ENCODE measurements at regions not wholly inside any gene's neighbourhood (a gene's known extent, or its start where the extent isn't known, plus 50 kb on each side); places are given as distances from the start of the nearest gene placed in this dataset.

DNA sequence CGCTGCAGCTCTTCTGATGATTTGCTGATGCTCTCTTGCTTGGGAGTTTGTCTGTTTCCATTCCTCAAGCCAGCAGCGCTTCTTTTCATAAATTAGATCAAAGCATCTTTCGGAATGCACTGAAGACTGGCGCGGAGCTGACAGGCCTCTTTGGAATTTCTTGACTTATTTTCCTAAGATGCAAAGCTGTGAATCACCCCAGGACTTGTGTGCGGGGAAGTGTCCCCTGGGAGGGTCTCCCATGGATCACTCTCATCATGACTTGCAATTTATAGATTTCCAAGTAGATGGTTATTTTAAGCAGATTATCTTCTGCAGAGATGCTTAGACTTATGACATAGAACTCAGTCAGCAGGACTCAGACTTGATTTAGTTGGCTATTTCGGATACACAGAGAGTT lies 467.2 kb downstream of the TCERG1L start:
- Histone ChIP-seq H3K9me3 (peaks cover 0 to 3% (median 0%) of the 10 kb centered on the region in 12 donors), H3K36me3 (no peaks in the 10 kb centered on the region), H3K4me3 (no peak overlapping the region), H3K27me3 (peaks cover 0 to 3% (median 0%) of the 10 kb centered on the region in 9 donors), H3K27ac (no peak overlapping the region), H3K4me1 (no peaks in the 10 kb centered on the region)
- DNase-seq (no peak), ATAC-seq (no peak)
- WGBS, 4 donors: 64 to 77% (median 74%) methylated on average over 7 of the region's 7 CpGs
- intact Hi-C loops (cut with DNase I): no loop called here
- no peak for TF ChIP-seq POLR2A (IDR thresholded peaks at IDR 0.05)
- TF ChIP-seq, protein P1, sequence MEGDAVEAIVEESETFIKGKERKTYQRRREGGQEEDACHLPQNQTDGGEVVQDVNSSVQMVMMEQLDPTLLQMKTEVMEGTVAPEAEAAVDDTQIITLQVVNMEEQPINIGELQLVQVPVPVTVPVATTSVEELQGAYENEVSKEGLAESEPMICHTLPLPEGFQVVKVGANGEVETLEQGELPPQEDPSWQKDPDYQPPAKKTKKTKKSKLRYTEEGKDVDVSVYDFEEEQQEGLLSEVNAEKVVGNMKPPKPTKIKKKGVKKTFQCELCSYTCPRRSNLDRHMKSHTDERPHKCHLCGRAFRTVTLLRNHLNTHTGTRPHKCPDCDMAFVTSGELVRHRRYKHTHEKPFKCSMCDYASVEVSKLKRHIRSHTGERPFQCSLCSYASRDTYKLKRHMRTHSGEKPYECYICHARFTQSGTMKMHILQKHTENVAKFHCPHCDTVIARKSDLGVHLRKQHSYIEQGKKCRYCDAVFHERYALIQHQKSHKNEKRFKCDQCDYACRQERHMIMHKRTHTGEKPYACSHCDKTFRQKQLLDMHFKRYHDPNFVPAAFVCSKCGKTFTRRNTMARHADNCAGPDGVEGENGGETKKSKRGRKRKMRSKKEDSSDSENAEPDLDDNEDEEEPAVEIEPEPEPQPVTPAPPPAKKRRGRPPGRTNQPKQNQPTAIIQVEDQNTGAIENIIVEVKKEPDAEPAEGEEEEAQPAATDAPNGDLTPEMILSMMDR (IDR thresholded peaks at IDR 0.05): no peak

- ATAC-seq (no peak), DNase-seq (no peak)
- no peak overlapping the region for H3K27ac ChIP-seq
- no peak for TF ChIP-seq POLR2A (IDR thresholded peaks at IDR 0.05)
- TF ChIP-seq, protein P1 (IDR thresholded peaks at IDR 0.05): no peak
- H3K27me3 ChIP-seq: peaks cover 0 to 3% (median 0%) of the 10 kb centered on the region in 9 donors
- H3K9me3 ChIP-seq: peaks cover 0 to 5% (median 0%) of the 10 kb centered on the region in 12 donors
- no peaks in the 10 kb centered on the region for H3K36me3 ChIP-seq
- 5 to 10% (median 7%) methylated on average over 1 of the region's 1 CpG for WGBS, 4 donors
- no peaks in the 10 kb centered on the region for H3K4me1 ChIP-seq
- intact Hi-C loops (cut with DNase I): no loop called here
- H3K4me3 ChIP-seq: no peak overlapping the region
Measured at GRCh38 chr10:130847170-130847569, 464.4 kb downstream of the TCERG1L start.

GRCh38 chr10:130848855-130849254 lies 462.7 kb downstream of the TCERG1L start:
- intact Hi-C loops (cut with DNase I): no loop called here
- H3K4me1 ChIP-seq: no peaks in the 10 kb centered on the region
- ATAC-seq (no peak), DNase-seq (no peak)
- 77 to 88% (median 82%) methylated on average over 3 of the region's 3 CpGs for WGBS, 4 donors
- H3K27me3 ChIP-seq: peaks cover 0 to 3% (median 0%) of the 10 kb centered on the region in 9 donors
- H3K4me3 ChIP-seq: no peak overlapping the region
- H3K9me3 ChIP-seq: peaks cover 0 to 22% (median 11%) of the 10 kb centered on the region in 12 donors
- TF ChIP-seq POLR2A (IDR thresholded peaks at IDR 0.05): no peak
- TF ChIP-seq, protein P1 (IDR thresholded peaks at IDR 0.05): no peak
- no peak overlapping the region for H3K27ac ChIP-seq
- H3K36me3 ChIP-seq: no peaks in the 10 kb centered on the region

DNA sequence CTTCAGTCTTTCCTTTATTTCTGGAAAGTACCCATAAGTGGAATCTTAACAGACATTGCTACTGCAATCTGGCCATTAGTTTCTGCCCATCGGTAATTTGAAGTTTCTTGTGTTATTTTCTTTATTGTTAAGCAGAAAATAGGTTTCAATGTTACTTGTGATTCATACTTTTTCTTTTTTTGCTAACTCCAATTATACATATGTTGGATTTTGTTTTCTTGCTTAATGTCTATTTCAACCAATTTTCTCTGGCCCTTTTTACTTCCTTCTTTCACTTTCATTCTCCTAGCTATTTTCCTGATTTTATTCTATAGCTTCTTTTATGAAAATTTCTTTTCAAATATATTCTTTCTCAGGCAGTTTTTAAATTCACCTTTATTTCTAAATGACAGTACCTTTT lies 457.4 kb downstream of the TCERG1L start:
- H3K27me3 ChIP-seq: peaks cover 0 to 6% (median 0%) of the 10 kb centered on the region in 9 donors
- intact Hi-C loops (cut with DNase I): no loop called here
- 26 to 70% (median 49%) methylated on average over 1 of the region's 1 CpG for WGBS, 4 donors
- no peaks in the 10 kb centered on the region for H3K4me1 ChIP-seq
- ATAC-seq (no peak), DNase-seq (no peak)
- no peak overlapping the region for H3K4me3 ChIP-seq
- no peak for TF ChIP-seq POLR2A (IDR thresholded peaks at IDR 0.05)
- TF ChIP-seq, protein P1 (IDR thresholded peaks at IDR 0.05): no peak
- no peak overlapping the region for H3K27ac ChIP-seq
- H3K9me3 ChIP-seq: peaks cover 0 to 45% (median 28%) of the 10 kb centered on the region in 12 donors
- H3K36me3 ChIP-seq: no peaks in the 10 kb centered on the region
